A204.1 (cell line): ENCODE measurements at regions not wholly inside any gene's neighbourhood (a gene's known extent, or its start where the extent isn't known, plus 50 kb on each side); places are given as distances from the start of the nearest gene placed in this dataset.
"Not testable (repeated sequence)": the region's sequence is repeated elsewhere in the genome, so short reads cannot be mapped to it uniquely, and the experiment has no call there.

Source experiments
- FAIRE-seq: peaks from 2 replicates; lab custom pipeline; 2012; peaks lifted over from hg19 to GRCh38; lab: Jason Lieb, UNC

GRCh38 chr5:167057665-167058064 is 1233.8 kb upstream of the WWC1 start:
- no peak for FAIRE-seq

- no peak for FAIRE-seq
Observed at GRCh38 chr5:167061695-167062094, 1229.8 kb upstream of the WWC1 start.

- FAIRE-seq: no peak
Observed at GRCh38 chr5:167063116-167063515, 1228.3 kb upstream of the WWC1 start.

GRCh38 chr5:167063788-167064187 is 1227.7 kb upstream of the WWC1 start:
- no peak for FAIRE-seq

- no peak for FAIRE-seq
Observed at GRCh38 chr5:167064198-167064776, 1227.2 kb upstream of the WWC1 start.

- FAIRE-seq: no peak
Observed at GRCh38 chr5:167065794-167066193, 1225.7 kb upstream of the WWC1 start.

- FAIRE-seq: no peak
Observed at GRCh38 chr5:167071981-167072610, 1219.3 kb upstream of the WWC1 start.

- no peak for FAIRE-seq
Observed at GRCh38 chr5:167081561-167081960, 1209.9 kb upstream of the WWC1 start.

- no peak for FAIRE-seq
Observed at GRCh38 chr5:167096816-167097215, 1194.6 kb upstream of the WWC1 start.

- no peak for FAIRE-seq
Observed at GRCh38 chr5:167104351-167104750, 1187.1 kb upstream of the WWC1 start.

GRCh38 chr5:167105941-167106340 is 1185.5 kb upstream of the WWC1 start:
- FAIRE-seq: no peak

- no peak for FAIRE-seq
Observed at GRCh38 chr5:167107684-167108083, 1183.8 kb upstream of the WWC1 start.

- not testable (repeated sequence) for FAIRE-seq
Observed at GRCh38 chr5:167108266-167108665, 1183.2 kb upstream of the WWC1 start.

GRCh38 chr5:167112556-167112955 is 1178.9 kb upstream of the WWC1 start:
- FAIRE-seq: no peak

GRCh38 chr5:167122267-167122666 is 1169.2 kb upstream of the WWC1 start:
- FAIRE-seq: no peak

GRCh38 chr5:167123126-167123525 is 1168.3 kb upstream of the WWC1 start:
- no peak for FAIRE-seq

- no peak for FAIRE-seq
Observed at GRCh38 chr5:167128581-167128980, 1162.9 kb upstream of the WWC1 start.

- FAIRE-seq: no peak
Observed at GRCh38 chr5:167140548-167141291, 1150.7 kb upstream of the WWC1 start.

- no peak for FAIRE-seq
Observed at GRCh38 chr5:167143716-167144115, 1147.7 kb upstream of the WWC1 start.

GRCh38 chr5:167145841-167146240 is 1145.6 kb upstream of the WWC1 start:
- FAIRE-seq: no peak

GRCh38 chr5:167147879-167148278 is 1143.6 kb upstream of the WWC1 start:
- no peak for FAIRE-seq

- FAIRE-seq: no peak
Observed at GRCh38 chr5:167150661-167151060, 1140.8 kb upstream of the WWC1 start.

- no peak for FAIRE-seq
Observed at GRCh38 chr5:167152561-167152960, 1138.9 kb upstream of the WWC1 start.
